ENCODE measurements at regions not wholly inside any gene's neighbourhood (a gene's known extent, or its start where the extent isn't known, plus 50 kb on each side); places are given as distances from the start of the nearest gene placed in this dataset.

- TF ChIP-seq CTCF (IDR thresholded peaks at IDR 0.05; ENCODE audit: low read length): no peak
- TF ChIP-seq EZH2 (optimal IDR thresholded peaks at IDR 0.05; ENCODE audit: low read depth, low read length): no peak
- TF ChIP-seq EZH2phosphoT487 (IDR thresholded peaks at IDR 0.05; ENCODE audit: low read length): no peak
These were observed 193.4 kb upstream of the ATP2B1 start for GRCh38 chr12:89901906-89902642.
